OCI-LY1 (cell line): ENCODE measurements at regions not wholly inside any gene's neighbourhood (a gene's known extent, or its start where the extent isn't known, plus 50 kb on each side); places are given as distances from the start of the nearest gene placed in this dataset.

ENCODE experiments used
- EZH2 ChIP-seq: fragments of 200-600 bp; sonication (generic), shearing (Covaris generic); IDR thresholded peaks from 2 replicates; pipeline ENCODE4 v1.8.0; 2017; ENCODE audit warnings: borderline replicate concordance, mixed run types, mild to moderate bottlenecking, antibody characterized with exemption, low read length, moderate library complexity, mixed read lengths
- TF ChIP-seq, protein P1 (sequence below): fragments of 200-600 bp; sonication (generic), shearing (Covaris generic); IDR thresholded peaks from 2 replicates; pipeline ENCODE4 v1.5.1; 2017; ENCODE audit warnings: mild to moderate bottlenecking, antibody characterized with exemption, low read length, moderate library complexity, mixed read lengths

GRCh38 chr9:7900541-7900940 lies 101.0 kb upstream of the DMAC1 start:
- TF ChIP-seq, protein P1, sequence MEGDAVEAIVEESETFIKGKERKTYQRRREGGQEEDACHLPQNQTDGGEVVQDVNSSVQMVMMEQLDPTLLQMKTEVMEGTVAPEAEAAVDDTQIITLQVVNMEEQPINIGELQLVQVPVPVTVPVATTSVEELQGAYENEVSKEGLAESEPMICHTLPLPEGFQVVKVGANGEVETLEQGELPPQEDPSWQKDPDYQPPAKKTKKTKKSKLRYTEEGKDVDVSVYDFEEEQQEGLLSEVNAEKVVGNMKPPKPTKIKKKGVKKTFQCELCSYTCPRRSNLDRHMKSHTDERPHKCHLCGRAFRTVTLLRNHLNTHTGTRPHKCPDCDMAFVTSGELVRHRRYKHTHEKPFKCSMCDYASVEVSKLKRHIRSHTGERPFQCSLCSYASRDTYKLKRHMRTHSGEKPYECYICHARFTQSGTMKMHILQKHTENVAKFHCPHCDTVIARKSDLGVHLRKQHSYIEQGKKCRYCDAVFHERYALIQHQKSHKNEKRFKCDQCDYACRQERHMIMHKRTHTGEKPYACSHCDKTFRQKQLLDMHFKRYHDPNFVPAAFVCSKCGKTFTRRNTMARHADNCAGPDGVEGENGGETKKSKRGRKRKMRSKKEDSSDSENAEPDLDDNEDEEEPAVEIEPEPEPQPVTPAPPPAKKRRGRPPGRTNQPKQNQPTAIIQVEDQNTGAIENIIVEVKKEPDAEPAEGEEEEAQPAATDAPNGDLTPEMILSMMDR: no peak
- TF ChIP-seq EZH2: no peak
